ENCODE measurements at regions not wholly inside any gene's neighbourhood (a gene's known extent, or its start where the extent isn't known, plus 50 kb on each side); places are given as distances from the start of the nearest gene placed in this dataset.

- no peak for DNase-seq
Measured at GRCh38 chr13:75920536-75920935, 284.4 kb downstream of the LMO7 start.

- no peak for DNase-seq
Measured at GRCh38 chr13:75919660-75920199, 283.6 kb downstream of the LMO7 start.

DNA sequence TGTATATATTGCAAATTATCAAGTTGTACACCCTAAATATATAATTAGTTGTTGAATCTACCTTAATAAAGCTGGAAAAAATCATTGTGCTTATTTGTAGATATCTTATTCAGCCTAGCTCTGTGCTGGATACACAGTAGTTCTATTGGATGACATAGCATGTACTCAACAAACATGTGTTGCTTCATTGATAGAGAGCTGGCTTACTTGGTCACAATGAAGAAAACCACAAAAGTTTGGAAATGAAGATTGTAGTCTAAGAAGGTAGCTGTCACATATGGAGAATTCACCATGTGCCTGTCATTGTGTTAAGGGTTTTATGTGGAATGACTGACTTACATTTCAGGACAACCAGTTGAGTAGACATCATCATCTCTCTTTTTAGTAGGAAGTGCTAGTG is 278.9 kb downstream of the LMO7 start:
- no peak for DNase-seq

DNA sequence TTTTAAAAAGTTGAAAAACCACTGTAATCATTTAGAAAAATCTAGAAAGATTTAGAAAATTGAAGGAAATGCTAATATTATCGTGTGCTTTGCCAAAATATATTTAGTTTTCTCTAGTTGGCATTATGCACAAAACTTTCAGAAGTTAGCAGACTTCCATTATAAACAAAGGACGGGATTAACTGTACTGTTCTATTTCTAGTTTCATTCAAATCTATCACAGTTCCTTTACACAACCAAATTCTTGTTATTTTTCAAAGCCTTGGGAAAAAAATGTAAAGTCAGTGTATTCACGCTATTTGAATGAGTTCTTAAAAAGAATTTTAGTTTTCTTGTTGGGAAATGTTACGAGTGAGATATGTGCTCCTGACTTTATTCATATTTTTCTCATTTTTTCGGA is 277.8 kb downstream of the LMO7 start:
- no peak for DNase-seq

- DNase-seq, result no peak
Measured at GRCh38 chr13:75910591-75910990, 274.5 kb downstream of the LMO7 start.
